ENCODE measurements at regions not wholly inside any gene's neighbourhood (a gene's known extent, or its start where the extent isn't known, plus 50 kb on each side); places are given as distances from the start of the nearest gene placed in this dataset.

GRCh38 chr2:7956126-7956689 is 725.6 kb upstream of the ID2 start:
- no peak overlapping the region for H3K27ac ChIP-seq (replicated peaks in 1 of 4)
- no peaks in the 10 kb centered on the region for H3K27me3 ChIP-seq
- no peaks in the 10 kb centered on the region for H3K36me3 ChIP-seq
- intact Hi-C loops (cut with DNase I) = no loop called here
- no peak for DNase-seq (ENCODE audit: extremely low spot score)
- TF ChIP-seq POLR2AphosphoS5 (IDR thresholded peaks at IDR 0.05) = no peak
- TF ChIP-seq POLR2A (IDR thresholded peaks at IDR 0.05; ENCODE audit: low read depth) = no peak
- TF ChIP-seq EP300 (IDR thresholded peaks at IDR 0.05) = no peak
- TF ChIP-seq CTCF (IDR thresholded peaks at IDR 0.05) = no peak
- WGBS = 83% methylated on average over 6 of the region's 6 CpGs
- H3K9me3 ChIP-seq = no peaks in the 10 kb centered on the region
- H3K4me1 ChIP-seq = no peaks in the 10 kb centered on the region
- H3K4me3 ChIP-seq = no peak overlapping the region

- no peak for DNase-seq (ENCODE audit: extremely low spot score)
- H3K36me3 ChIP-seq = no peaks in the 10 kb centered on the region
- TF ChIP-seq CTCF (IDR thresholded peaks at IDR 0.05) (no peak), EP300 (IDR thresholded peaks at IDR 0.05) (no peak), POLR2A (IDR thresholded peaks at IDR 0.05; ENCODE audit: low read depth) (no peak), POLR2AphosphoS5 (IDR thresholded peaks at IDR 0.05) (no peak)
- no peak overlapping the region for H3K4me3 ChIP-seq
- intact Hi-C loops (cut with DNase I) = no loop called here
- 87% methylated on average over 2 of the region's 2 CpGs for WGBS
- H3K9me3 ChIP-seq = no peaks in the 10 kb centered on the region
- no peak overlapping the region for H3K27ac ChIP-seq (replicated peaks in 1 of 4)
- no peaks in the 10 kb centered on the region for H3K27me3 ChIP-seq
- H3K4me1 ChIP-seq = no peaks in the 10 kb centered on the region
Measured at GRCh38 chr2:7961550-7961949, 720.3 kb upstream of the ID2 start.

GRCh38 chr2:7962161-7962560 is 719.7 kb upstream of the ID2 start:
- no peak for DNase-seq (ENCODE audit: extremely low spot score)
- Histone ChIP-seq H3K4me1 (no peaks in the 10 kb centered on the region), H3K27me3 (no peaks in the 10 kb centered on the region), H3K36me3 (no peaks in the 10 kb centered on the region), H3K9me3 (no peaks in the 10 kb centered on the region), H3K27ac (replicated peaks in 1 of 4) (no peak overlapping the region), H3K4me3 (no peak overlapping the region)
- TF ChIP-seq POLR2A (IDR thresholded peaks at IDR 0.05; ENCODE audit: low read depth) (no peak), POLR2AphosphoS5 (IDR thresholded peaks at IDR 0.05) (no peak), EP300 (IDR thresholded peaks at IDR 0.05) (no peak), CTCF (IDR thresholded peaks at IDR 0.05) (no peak)
- intact Hi-C loops (cut with DNase I) = no loop called here
- WGBS = 87% methylated on average over 3 of the region's 3 CpGs

- Histone ChIP-seq H3K27me3 (no peaks in the 10 kb centered on the region), H3K27ac (replicated peaks in 1 of 4) (no peak overlapping the region), H3K4me1 (no peaks in the 10 kb centered on the region), H3K4me3 (no peak overlapping the region), H3K9me3 (no peaks in the 10 kb centered on the region), H3K36me3 (no peaks in the 10 kb centered on the region)
- DNase-seq (ENCODE audit: extremely low spot score) = no peak
- TF ChIP-seq CTCF (IDR thresholded peaks at IDR 0.05) = no peak
- no peak for TF ChIP-seq EP300 (IDR thresholded peaks at IDR 0.05)
- 93% methylated on average over 4 of the region's 4 CpGs for WGBS
- intact Hi-C loops (cut with DNase I) = no loop called here
Measured at GRCh38 chr2:7963787-7964186, 718.1 kb upstream of the ID2 start.

GRCh38 chr2:7966032-7966431 is 715.8 kb upstream of the ID2 start:
- WGBS = 73% methylated on average over 3 of the region's 3 CpGs
- intact Hi-C loops (cut with DNase I) = no loop called here
- no peaks in the 10 kb centered on the region for H3K36me3 ChIP-seq
- no peak for TF ChIP-seq POLR2A (IDR thresholded peaks at IDR 0.05; ENCODE audit: low read depth)
- no peaks in the 10 kb centered on the region for H3K9me3 ChIP-seq
- DNase-seq (ENCODE audit: extremely low spot score) = no peak
- H3K27me3 ChIP-seq = no peaks in the 10 kb centered on the region
- no peak overlapping the region for H3K27ac ChIP-seq (replicated peaks in 1 of 4)
- no peak overlapping the region for H3K4me3 ChIP-seq
- H3K4me1 ChIP-seq = no peaks in the 10 kb centered on the region

All from esophagus muscularis mucosa (tissue), 4 donors.